Epithelial cell of esophagus (primary cell): ENCODE measurements at regions not wholly inside any gene's neighbourhood (a gene's known extent, or its start where the extent isn't known, plus 50 kb on each side); places are given as distances from the start of the nearest gene placed in this dataset.

ENCODE experiments used
- DNase-seq: peaks from one replicate; pipeline ENCODE4 v3.0.0; 2010; ENCODE audit warnings: low read depth
- H3K4me3 ChIP-seq: 2 replicates; pipeline ENCODE4 v1.5.1; 2011; ENCODE audit warnings: mild to moderate bottlenecking, low read length, control low read depth
- TF ChIP-seq, protein P1 (sequence below): IDR thresholded peaks from 2 replicates; pipeline ENCODE4 v1.5.1; 2011; ENCODE audit warnings: low read depth, mild to moderate bottlenecking, low read length, control low read depth, inconsistent platforms; ENCODE audit not compliant: insufficient read depth; ENCODE audit errors: missing control alignments

DNA sequence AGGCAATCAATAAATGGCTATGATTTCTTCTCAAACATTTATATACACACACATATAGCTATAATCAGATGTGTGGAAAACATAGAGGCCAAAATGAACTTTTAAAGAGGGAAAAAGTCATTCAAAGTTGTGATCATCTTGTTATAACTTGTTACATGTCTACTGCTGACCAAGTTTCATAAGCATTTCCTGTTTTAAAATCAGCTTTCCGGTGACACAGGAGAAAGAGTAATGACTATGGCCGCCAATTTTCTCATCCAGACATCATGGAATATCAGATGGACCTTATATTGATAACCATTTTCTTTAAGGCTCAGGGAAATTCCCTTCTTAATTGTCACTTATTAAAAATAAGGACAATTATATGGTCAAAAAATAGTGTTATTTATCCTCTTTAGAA, 71.7 kb upstream of the AGTR1 start:
- TF ChIP-seq, protein P1, sequence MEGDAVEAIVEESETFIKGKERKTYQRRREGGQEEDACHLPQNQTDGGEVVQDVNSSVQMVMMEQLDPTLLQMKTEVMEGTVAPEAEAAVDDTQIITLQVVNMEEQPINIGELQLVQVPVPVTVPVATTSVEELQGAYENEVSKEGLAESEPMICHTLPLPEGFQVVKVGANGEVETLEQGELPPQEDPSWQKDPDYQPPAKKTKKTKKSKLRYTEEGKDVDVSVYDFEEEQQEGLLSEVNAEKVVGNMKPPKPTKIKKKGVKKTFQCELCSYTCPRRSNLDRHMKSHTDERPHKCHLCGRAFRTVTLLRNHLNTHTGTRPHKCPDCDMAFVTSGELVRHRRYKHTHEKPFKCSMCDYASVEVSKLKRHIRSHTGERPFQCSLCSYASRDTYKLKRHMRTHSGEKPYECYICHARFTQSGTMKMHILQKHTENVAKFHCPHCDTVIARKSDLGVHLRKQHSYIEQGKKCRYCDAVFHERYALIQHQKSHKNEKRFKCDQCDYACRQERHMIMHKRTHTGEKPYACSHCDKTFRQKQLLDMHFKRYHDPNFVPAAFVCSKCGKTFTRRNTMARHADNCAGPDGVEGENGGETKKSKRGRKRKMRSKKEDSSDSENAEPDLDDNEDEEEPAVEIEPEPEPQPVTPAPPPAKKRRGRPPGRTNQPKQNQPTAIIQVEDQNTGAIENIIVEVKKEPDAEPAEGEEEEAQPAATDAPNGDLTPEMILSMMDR = no peak
- no peak overlapping the region for H3K4me3 ChIP-seq
- peak; percentile 18 for DNase-seq

DNA sequence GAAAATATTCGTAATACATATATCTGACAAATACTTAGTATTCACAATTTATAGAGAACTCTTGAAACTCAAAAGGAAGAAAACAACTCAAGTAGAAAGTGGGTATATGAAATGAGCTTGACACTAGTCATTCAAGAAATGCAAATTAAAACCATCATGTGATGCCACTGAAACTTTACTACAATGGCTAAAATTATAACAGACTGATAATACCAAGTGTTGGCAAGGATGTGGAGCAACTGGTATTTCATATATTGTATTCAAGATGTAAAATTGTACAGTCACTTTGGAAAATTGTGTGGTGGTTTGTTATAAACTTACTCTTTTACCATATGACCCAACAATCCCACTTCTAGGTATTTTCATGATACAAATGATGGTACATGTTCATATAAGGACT, 68.7 kb upstream of the AGTR1 start:
- no peak overlapping the region for H3K4me3 ChIP-seq
- DNase-seq = no peak

DNA sequence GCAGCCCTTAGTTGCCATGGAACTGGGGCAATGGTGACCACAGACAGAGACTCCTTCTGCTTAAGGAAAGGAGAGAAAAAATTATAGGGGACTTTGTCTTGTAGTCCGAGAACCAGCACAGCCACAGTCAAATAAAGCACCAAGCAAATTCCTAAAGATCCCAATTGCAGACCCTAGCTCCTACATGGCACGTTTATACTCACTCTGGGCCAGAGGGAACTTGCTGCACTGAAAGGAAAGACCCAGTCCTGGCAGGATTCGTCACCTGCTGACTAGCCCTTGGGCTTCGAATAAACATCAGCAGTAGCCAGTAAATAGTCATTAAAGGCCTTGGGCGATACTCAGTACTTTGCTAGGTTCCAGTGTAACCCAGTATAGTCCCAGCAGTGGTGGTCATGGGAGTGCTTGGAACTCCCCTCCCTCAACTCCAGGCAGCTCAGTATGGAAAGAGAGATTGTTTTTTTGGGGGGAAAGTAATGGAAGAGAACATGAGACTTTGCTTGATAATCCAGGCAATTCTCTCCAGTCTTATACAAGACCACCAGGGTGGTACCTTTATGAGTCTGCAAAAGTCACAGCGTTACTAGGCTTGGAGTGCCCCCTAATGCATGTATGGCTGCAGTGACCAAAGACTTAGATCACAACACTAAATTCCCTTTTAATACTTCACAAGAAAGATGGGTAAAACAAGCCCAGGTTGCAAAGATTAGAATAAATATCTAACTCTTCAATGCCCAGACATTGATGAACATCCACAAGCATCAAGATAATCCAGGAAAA, 66.4 kb upstream of the AGTR1 start:
- DNase-seq = no peak
- no peak overlapping the region for H3K4me3 ChIP-seq
- TF ChIP-seq, protein P1 = no peak

More for the DNA sequence above, 68.7 kb upstream of the AGTR1 start:
- TF ChIP-seq, protein P1 = no peak

DNA sequence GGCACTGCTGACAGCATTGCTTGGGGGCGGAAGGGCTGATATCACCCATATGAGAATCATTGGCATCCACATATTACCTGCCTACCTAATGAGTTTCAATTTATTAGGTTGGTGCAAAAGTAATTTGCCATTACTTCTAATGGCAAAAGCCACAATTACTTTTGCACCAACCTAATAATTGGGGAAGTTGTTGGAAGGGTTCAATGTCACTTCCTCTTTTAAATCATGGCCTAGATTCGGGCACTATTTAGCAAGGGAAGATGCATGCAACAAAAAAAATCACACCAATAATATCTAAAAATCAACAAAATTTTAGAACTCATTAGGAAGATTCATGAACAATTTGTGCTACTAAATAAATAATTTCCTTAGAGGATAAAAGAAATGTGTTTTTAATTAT, 56.0 kb upstream of the AGTR1 start:
- H3K4me3 ChIP-seq = no peak overlapping the region
- TF ChIP-seq, protein P1 = no peak
- DNase-seq = no peak

DNA sequence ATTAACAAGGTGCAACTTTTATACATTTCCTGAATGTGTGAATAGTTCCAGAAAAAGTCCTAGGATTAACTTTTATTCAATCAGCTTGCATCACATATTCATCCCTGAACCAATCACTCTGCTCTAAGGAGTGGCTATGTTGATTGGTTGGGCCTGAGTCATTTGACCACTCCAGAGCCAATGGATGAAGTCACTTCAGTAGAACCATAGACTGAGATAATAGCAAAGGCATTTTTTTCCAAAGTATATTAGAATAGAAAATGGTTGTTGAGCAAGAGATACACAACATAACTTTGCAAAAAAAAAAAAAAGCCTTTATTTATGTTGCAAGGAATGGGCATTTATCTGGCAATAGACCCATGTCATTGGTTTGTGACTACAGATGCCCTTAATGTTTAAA, 55.5 kb upstream of the AGTR1 start:
- no peak for DNase-seq
- TF ChIP-seq, protein P1 = no peak

DNA sequence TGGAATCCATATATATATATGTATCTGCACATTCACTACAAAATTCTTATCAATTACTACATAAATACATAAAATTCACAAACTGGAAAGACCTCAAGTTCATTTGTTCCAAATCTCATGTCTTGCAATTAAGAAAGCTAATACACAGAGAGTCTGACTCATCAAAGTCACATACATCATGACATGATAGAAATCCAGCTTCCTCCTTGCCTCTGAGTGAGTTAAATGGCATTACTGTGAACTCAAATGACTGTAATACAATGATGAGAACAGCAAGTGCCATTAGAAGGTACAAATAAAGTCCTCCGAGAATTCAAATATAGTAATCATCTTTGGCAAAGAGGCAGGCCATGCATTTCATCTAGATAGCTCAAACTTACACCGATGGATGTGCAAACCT, 55.1 kb upstream of the AGTR1 start:
- H3K4me3 ChIP-seq = no peak overlapping the region
- peak; percentile 49 for DNase-seq
- TF ChIP-seq, protein P1 = no peak

More for the DNA sequence above, 55.5 kb upstream of the AGTR1 start:
- no peak overlapping the region for H3K4me3 ChIP-seq

DNA sequence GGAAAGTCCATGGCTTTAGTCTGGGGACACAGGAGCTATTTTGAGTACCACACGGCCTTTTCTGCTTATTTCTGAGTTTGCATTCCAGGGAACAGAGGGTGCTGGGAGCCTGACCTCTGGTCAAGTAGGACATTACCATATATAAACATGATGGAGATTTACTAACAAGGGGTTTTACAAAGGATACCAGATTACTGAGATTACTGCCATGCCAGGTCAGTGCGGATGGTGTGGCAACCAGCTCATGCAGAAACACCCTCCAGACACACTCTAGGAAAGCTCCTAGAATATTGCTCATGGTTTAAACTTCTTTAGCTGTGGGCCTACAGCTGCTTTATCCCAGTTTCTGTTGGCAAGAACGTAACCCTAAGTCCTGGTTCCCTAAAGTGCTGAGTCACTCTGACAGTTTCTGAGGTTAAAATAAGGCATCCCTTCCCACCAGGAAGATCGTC, 54.3 kb upstream of the AGTR1 start:
- TF ChIP-seq, protein P1 = no peak
- peak; percentile 49 for DNase-seq
- no peak overlapping the region for H3K4me3 ChIP-seq
